NCI-H345 (cell line): ENCODE measurements at regions not wholly inside any gene's neighbourhood (a gene's known extent, or its start where the extent isn't known, plus 50 kb on each side); places are given as distances from the start of the nearest gene placed in this dataset.
"Not testable (repeated sequence)": the region's sequence is repeated elsewhere in the genome, so short reads cannot be mapped to it uniquely, and the experiment has no call there.

Experiments used
- DNase-seq: peaks from one replicate; lab custom pipeline; 2025; lab: John Stamatoyannopoulos, UW

- DNase-seq = no peak
Measured at GRCh38 chr2:20130821-20131645, 79.6 kb upstream of the LAPTM4A start.

- DNase-seq = no peak
Measured at GRCh38 chr2:20130160-20130560, 78.7 kb upstream of the LAPTM4A start.

DNA sequence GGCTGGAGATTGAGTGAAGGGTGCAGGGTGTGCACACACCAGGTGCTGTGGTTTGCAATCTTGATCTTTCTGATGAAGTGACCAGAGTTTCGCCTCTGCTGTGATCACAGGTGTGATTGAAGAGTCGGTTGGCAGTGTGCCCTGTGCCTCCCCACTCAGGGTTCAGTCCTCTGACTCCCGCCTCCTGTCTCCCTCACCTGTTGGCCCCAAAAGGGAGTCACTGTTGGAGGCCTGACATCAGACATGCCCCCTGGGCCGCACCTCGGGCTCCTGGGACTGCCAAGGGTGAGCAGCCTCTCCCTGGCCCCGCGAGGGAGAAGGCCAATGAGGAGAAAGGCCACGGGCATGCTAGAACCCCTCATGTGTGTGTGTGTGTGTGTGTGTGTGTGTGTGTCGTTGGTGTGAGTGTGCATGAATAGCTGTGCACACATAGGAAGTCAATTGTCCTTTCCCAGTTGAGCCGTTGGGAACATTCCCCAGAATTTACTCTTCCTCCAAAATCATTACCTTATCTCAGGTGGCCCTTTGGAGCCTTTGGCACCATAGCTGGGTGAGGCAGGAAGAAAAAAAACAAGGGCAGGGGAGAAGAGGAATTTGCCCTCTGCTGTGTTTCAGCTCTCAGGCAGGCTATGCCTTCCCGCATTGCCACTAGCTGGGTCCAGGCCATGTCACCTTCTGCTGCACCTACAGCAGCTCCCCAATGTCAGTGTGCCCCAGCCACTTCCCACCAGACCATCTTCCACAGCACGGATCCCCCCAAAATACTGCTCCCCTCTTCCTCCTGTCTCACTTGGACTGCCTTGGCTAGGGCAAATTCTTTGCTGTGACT is 78.1 kb upstream of the LAPTM4A start:
- peak; percentile 76 for DNase-seq

- DNase-seq = no peak
Measured at GRCh38 chr2:20128506-20129330, 77.3 kb upstream of the LAPTM4A start.

DNA sequence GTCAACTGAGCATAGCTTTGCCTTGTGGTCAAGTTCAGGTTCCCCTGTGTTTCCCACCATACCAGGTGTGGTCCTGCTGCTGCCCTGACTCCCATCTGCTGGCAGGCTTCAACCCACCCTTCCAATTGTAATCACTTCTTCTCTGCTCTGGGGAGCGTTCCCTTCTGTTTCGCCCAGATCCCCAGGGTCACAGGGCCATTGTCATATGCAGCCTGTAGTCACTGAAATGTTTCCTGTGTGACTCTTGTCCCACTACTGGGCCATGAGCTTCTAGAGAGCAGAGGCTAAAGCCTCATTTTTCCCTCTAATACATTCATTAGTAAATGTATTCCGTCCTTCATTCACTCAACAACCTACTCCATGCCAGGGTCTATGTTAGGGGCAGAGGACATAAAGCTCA is 75.0 kb upstream of the LAPTM4A start:
- DNase-seq = no peak

DNA sequence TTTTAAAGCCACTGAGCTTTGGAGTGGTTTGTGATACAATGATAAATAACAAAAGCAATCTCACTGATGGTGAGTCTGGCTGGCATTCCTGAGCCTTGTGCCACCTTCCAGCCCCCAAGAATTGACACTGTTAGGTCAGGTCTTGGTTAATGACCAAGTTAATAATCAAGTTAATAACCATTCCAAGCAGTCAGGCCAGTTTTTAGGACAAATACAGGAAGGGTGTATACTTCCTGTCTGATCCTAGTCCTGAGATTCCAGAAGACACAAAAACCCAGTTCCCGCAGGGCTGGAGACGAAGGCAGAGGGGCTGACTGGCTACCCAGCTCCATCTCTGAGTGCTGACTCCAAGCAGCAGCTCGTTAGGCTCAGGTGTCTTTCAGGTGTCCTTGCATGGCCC is 74.6 kb upstream of the LAPTM4A start:
- no peak for DNase-seq

- DNase-seq = no peak
Measured at GRCh38 chr2:20125616-20126015, 74.2 kb upstream of the LAPTM4A start.

- DNase-seq = no peak
Measured at GRCh38 chr2:20125164-20125563, 73.7 kb upstream of the LAPTM4A start.

DNA sequence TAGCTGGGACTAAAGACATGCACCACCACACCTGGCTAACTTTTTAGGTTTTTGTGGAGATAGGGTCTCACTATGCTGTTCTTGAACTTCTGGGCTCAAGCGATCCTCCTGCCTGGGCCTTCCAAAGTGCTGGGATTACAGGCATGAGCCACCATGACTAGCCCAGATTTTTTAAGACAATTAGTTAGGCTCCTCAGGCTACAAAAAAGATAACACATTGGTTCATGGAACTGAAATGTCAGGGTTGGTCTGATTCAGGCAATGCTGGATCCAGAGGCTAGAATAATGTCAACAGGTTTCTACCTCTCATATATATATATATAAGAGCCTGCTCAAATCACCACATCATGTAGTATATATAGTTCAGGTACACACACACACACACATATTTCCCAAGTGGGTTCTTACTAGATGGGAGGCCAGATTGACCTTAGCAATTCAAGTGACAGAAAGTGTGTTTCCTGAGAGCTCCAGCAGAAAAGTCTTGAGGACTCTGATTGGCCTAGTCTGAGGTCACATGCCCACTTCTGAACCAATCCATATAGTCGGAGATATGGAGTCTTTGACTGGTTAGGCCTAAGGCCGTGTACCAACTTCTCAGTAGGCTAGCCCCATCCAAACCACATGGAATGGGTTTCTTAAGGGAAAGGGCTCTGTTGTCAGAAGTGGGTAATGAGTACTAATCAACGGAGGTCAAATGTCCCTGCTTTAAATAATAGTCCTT is 72.6 kb upstream of the LAPTM4A start:
- no peak for DNase-seq

GRCh38 chr2:20122864-20123263 is 71.4 kb upstream of the LAPTM4A start:
- DNase-seq = no peak

DNA sequence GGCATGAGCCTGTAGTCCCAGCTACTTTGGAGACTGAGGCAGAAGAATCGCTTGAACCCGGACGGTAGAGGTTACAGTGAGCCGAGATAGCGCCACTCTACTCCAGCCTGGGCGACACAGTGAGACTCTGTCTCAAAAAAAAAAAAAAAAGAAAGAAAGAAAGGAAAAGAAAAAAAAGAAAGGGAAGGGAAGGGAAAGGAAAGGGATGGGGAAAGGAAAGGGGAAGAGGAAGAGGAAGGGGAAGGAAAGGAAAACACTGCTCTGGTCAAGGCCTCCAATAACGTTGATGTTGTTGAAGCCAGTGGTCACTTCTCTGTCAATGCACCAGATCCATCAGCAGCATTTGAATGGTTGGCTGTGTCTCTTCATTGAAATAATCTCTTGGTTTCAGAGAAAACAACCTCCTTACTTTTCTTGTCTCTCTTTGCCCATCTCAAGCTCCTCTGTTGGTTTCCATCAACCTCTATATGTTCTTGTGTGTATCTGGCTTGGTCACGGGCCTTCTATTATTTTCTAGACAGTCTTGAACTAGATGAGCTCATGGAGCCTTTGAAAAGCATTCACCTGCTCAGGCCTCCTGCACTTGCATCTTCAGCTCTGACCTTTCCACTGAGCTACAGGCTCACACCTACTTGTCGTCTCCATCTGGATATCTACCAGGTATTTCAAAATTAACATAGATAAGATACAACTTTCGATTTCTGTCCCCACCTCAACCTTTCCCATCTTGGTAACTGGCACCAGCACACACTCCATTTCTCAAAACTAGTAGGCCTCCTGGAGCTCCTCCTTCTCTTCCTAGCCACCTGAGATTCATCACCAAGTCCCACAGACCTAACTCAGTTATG is 69.4 kb upstream of the LAPTM4A start:
- DNase-seq = no peak

DNA sequence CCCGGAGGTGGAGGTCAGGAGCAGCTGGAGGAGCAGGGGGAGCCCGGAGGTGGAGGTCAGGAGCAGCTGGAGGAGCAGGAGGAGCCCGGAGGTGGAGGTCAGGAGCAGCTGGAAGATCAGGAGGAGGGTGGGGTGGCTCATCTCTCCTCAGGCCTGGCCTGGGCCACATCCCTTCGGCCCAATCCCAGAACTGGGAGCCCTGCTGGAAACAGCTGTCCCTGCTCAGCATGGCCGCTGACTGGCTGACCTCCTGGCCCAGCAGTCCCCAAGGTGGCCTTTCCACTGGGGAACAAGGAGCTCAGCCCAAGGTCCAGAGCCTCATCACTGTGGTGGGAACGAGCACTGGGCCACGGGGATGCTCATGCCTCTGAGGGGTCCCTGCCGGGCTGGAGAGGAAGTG is 66.6 kb upstream of the LAPTM4A start:
- DNase-seq = no peak

DNA sequence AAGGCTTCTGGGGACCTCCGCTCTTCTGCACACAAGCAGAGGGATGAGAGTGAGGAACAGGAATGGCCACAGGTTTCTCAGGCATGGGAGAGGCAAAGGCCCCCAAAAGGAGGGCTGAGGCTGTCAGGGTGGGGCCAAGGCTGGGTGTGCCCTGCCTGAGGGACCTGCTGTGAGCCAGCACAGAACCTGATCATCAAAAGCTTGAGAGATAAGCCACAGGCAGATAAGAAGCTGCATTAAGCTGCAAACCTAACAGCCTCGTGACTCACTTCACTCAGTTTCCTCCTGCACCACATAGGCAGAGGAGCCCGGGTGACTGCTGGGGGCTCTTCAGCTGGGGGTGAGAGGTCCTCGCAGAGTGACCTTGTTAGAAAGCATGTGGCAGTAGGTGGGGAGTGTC is 64.5 kb upstream of the LAPTM4A start:
- DNase-seq = no peak

DNA sequence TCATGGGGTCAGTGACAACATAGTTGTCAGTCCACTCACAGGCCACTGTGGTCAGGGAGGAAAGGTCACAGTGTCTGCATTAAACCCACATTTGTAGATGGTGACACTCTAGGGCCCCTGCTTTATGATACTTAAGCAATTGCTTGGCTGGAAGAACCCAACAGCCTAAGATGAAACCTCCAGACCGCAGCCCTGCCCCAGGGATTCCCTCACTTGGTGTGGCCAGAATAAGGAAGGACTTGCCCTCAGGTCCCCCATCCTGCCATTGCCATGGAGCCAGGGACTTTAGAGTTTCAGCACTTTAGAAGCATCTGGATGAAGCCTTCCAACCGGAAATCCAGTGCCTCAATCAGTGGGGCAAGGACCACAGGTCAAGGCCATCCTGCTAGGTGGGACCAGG is 63.9 kb upstream of the LAPTM4A start:
- no peak for DNase-seq

- DNase-seq = no peak
Measured at GRCh38 chr2:20113986-20114938, 62.8 kb upstream of the LAPTM4A start.

- no peak for DNase-seq
Measured at GRCh38 chr2:20113004-20113796, 61.8 kb upstream of the LAPTM4A start.

DNA sequence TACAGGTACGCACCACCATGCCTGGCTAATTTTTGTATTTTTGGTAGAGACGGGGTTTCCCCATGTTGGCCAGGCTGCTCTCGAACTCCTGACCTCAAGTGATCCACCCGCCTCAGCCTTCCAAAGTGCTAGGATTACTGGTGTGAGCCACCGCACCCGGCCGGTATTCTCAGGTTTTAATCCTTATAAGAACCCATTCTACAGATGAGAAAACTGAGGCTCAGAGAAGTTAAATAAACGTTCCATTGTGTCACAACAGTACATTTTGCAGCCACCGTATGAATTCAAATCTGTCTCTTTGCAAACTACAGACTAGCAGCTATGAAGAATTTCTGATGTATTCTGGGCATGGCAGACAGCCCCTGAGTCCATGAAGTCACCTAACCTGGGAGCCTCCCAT is 60.9 kb upstream of the LAPTM4A start:
- DNase-seq = not testable (repeated sequence)

- DNase-seq = no peak
Measured at GRCh38 chr2:20111311-20112131, 60.1 kb upstream of the LAPTM4A start.
